ENCODE measurements at regions not wholly inside any gene's neighbourhood (a gene's known extent, or its start where the extent isn't known, plus 50 kb on each side); places are given as distances from the start of the nearest gene placed in this dataset.
A peak's percentile ranks its signal among the peaks of the same experiment; 100 is the strongest.
"Not testable (repeated sequence)": the region's sequence is repeated elsewhere in the genome, so short reads cannot be mapped to it uniquely, and the experiment has no call there.

DNA sequence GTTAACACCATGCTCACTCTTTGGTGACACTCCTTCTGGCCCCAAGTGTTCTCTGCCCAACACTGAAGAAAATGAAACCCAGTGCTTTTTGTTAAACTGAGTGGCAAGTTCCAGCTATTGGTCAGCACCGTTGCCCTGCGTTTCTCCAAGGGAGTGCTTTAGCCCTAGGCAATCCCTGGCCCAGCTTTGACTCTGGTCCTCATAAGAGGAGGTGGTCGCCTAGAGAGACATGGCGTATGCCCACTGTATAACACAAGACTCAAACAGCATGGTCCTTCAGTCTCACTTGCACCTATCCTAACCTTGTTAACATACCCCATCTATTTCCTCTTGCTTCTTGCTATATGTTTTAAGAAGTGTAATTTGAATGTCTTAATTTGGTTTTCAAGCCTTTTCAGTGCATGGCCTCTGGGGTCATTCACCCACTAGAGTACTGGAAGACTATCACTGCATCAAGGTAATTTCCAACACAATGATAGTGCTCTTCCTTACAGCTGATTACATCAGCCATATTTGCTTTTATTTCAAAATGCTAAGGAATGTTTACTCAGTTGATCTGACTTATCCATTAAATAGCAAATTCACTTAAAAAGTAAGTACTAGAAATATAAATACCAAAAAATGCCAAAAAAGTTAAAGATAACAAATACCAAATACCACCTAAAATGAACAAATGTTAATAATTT, 190.5 kb upstream of the SOX21 start:
- DNase-seq, result no peak

DNA sequence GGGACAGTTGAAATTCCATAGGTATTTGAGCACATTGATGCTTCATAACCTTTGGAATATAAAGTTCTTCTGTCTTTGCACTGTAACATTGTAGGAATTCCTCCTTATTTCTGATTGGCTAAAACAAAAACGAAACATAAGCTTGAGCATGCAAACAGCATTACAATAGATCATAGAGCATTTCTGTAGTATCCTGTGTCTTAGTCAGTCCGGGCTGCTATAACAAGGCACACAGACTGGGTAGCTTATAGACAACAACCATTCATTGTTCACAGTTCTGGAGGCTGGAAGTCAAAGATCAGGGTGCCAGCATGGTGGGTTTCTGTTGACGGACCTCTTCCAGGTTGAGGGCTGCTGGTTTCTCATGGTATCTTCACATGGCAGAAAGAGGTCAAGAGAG, 188.7 kb upstream of the SOX21 start:
- DNase-seq, result no peak

DNA sequence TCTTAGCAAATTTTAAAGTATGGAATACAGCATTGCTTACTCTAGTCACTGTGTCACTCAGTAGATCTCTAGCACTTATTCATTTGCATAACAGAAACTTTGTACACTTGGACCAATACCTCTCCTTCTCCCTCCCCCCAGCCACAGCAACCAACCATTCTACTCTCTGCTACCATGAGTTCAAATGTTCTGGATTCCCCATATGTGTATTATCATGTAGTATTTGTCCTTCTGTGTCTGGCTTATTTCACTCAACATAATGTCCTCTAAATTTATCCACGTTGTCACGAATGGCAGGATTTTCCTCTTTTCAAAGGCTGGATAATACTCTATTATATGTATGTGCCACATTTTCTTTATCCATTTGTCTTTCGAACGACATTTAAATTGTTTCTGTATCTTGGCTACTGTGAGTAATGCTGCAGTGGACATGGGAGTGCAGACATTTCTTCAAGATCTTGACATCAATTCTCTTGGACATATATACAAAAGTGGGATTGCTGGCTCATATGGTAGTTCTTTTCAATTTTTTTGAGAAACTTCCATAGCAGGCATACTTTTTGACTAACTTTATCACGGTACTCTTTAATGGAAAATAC, 184.5 kb upstream of the SOX21 start:
- DNase-seq, result no peak

DNA sequence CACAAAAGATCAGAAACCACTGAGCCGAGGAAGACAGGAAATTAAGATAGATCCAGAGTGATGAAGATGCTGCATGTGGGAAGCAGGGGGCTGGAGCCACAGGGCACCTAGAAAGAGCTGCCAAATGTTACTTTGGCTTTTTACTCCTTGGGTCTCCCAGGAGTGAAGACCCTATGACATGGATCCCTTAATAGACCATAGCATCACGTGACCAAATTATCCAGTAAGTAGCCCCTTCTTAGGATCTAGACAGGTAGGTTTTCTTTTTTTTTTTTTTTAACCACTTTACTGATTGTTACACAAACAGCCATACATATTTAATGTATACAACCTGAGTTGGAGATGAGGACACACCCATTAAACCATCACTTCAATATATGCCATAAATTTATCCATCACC, 183.9 kb upstream of the SOX21 start:
- DNase-seq, result no peak

DNA sequence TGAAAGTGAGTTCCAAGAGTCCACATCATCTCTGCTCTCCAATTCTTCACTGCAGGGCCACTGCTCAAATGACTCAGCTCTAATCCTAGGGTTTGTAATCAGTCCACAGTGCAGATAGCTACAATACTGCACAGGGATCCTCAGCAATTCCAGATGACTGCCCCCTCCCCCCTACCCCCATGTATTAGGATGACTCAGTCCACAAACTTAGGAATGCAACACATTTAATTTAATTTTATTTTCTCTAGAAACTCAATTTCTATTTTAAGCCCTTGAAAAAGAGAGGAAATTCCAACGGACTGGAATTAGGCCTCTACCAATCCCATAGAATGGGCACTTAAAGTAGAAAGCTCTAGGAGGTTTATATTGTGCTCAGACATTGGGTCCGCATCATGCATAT, 173.8 kb upstream of the SOX21 start:
- DNase-seq, result no peak

DNA sequence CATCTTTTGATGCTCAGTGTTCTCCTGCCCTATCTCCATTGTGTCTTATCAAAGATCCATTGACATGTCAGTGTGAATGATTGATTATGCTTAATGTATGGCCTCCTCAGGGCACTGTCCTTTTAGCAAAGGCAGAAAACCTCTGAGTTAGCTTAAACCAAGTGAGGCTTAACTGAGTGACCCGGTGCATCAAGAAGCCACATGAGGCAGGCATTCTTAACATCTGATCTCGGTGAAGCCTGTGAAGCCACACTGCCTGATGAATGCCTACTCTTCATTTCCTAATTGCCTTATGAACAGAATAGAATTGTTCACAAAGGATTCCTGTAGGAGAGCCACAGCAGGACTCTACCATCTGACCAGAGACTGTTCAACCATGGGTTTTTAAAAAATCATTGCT, 168.1 kb upstream of the SOX21 start:
- no peak for DNase-seq

DNA sequence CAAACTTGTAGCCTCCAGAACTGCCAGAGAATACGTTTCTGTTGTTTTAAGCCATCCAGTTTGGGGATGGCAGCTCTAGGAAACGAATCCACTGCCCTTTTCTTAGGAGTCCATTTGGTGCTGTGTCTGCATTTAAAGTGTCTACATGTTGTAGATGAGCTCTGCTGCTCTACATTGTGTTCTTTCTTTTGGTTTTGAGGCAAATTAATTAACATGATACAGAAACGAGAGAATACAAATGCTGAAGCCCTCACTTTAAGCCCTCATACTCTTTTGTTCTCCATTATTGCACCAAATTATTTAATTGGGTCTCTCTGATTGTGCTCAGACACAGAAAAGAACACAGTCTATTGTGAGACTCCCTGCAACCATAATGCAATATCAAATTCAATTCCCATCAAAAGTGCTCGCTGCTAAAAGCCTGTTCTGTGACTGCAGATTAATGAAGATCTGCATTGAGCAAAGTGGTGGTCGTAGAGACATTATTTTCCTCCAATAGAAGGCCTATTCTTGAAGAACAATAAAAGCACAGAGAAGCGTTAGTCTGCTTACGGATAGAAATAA, 166.3 kb upstream of the SOX21 start:
- DNase-seq, result no peak

DNA sequence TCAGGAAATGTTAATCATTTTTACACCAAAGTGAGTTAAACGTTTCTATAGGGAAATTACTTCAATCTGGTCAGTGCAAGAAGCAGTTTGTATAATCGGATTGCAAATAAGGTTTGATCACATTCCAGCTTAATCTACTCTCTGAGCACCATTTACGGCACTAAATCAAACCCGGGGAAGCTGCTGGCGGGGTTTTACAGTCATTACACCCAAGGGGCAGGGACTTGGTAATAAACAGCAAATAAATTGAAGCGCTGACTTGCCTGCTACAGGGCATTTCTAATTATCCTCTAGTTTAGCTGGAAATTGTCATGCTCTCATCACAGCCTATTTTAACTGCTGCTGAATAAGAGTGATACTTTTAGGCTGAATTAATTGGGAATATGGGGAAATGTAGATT, 152.1 kb upstream of the SOX21 start:
- no peak for DNase-seq

DNA sequence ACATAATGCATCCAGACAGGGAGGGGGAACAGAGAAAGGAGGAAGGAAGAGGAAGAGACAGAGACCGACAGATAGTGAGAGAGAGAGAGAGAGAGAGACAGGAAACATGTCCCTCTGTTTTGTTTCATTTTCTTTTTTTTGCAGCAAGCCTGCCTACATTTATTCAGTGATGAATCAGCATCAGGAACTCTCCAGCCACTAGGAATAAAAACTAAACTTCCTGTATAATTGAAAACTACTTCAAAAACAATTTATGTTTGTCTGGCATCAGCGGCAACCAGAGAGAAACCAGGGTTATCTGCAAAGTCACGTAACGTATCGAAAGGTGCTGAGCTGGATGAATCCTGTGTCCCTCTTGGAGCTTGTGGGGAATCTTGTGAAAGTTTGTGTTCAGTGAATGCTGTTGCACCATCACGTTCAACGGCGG, 148.6 kb upstream of the SOX21 start:
- DNase-seq, result no peak

DNA sequence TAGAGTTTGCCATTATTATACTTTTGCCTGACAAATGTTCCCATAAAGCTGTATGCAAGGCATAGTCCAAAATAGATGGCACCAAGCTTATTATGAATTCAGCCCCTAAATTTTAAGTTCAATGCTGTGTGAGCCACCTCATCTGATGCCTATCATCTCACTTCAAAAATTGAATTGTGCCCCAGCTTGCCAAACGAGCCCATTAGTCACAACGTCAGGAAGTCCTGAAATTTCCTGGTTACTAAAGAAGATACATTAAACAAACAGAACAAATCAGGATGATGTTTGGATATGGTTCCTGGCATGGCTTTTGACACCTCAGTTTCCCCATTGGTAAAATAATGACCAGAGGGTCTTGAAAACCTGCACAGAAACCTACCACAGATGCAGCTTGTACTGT, 147.5 kb upstream of the SOX21 start:
- DNase-seq, result no peak

DNA sequence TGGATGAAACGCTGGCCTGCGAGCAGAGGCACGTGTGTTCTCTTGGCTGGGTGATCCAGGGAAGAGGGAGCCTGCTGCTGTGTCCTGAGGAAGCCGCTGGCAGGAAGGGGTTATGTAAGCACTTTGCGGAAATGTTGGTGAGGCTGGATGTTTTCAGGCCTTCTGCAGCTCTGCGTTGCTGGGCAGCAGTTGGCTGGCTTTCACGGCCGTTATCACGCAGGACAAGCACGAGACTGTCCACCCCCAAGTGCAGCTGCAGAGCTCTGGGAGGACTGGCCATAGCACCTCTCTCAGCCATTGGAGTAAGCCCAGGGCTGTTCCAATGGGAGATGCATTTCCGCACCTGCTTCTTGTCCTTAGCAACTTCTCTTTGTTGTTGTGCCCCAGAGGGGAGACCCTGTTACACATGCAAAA, 146.9 kb upstream of the SOX21 start:
- peak; percentile 27 to 32 for DNase-seq

DNA sequence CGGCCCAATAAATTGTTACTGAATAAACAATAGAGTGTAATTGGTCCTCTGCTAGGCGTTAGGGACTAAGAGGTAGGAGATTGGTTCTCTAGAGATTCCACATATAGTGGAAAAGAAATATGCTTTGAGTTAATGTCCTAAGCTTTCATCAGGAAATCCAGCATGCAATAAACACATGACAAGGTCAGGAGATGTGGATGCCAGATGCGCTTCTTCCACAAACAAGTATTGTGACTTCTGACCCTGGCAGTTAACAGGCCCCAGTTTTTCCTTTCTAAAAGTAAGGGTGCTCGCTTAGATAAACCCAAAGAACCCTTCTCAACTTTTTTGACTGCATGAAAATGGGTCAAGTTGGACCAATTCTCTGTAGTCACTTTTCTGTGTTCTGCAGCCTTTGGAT, 146.5 kb upstream of the SOX21 start:
- no peak for DNase-seq

DNA sequence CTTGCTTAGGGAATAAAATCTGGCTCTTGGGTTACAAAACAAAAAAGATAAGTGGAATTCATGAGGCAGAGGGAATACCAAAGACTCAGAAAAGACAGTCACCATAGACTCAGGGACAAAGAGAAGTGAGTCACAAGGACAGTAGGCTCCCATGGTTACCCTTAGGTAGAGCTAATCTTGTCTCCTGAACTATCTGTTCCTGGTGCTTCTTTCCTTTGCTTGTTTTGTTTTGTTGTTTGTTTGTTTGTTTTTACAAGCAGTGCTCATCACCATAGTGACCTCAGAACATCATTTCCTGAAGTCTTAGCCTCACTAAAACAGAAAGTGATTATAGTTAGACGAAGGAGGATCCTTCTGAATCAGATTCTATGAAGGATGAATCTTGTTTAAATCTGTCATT, 142.3 kb upstream of the SOX21 start:
- DNase-seq, result no peak

DNA sequence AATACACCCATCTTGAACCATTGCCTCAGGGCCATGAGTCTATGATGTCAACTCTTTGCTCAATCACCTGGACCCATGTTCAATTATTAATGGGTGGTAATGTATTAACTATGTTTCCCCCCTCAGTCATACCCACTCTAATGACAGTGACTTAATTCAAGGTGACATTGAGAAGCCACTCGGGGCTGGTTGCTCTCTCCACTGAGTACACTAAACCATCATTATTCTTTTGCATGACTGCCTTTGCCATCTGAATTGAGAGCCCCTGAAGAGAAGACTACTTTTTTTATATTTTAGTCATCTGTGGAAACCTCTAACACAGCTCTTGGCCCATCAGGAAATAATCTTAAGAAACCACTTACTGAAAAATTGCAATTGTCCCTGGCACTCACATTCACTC, 139.2 kb upstream of the SOX21 start:
- DNase-seq, result no peak

DNA sequence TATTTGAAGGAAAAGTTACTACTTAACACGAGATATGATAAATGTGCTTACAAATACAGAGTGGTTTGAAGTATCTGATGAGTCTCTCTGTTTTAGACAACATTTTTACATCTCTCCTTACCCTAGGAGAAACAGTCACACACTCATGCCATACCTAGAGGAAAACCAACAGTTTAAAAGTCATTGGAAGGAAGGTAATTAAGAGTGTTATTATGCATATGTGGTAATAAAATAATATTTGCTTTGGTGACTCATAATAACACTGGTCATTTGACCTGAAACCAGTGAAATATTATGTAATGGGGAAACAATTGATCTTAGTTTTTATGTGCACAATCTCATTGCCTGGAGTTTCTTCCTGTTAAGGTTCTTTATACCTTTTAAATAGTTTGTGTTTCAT, 136.9 kb upstream of the SOX21 start:
- DNase-seq, result no peak

DNA sequence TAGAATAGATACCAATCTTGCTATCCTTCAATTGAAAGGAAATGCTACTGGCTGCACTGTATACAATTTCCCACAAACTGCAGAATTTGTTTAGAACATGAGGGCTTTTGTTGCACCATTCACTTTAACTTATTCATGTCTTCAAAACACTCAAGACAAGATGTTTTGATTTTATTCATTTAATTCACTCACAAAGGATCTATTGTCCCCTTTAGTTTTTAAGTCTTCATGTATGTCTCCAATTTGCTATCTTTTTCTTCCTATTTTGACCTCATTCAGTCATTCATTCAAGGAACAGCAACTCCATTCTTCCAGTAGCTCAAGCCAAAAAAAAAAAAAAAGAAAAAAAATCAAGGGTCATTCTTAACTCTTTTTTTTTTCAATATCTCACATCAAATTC, 130.6 kb upstream of the SOX21 start:
- DNase-seq, result no peak

DNA sequence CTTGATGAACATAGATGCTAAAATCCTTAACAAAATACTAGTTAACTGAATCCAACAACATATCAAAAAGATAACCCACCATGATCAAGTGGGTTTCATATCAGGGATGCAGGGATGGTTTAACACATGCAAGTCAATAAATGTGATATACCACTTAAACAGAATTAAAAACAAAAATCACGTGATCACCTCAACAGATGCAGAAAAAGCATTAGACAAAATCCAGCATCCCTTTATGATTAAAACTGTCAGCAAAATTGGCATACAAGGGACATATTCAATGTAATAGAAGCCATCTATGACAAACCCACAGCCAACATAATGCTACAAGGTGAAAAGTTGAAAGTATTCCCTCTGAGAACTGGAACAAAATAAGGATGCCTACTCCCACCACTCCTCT, 124.7 kb upstream of the SOX21 start:
- DNase-seq, result not testable (repeated sequence)

DNA sequence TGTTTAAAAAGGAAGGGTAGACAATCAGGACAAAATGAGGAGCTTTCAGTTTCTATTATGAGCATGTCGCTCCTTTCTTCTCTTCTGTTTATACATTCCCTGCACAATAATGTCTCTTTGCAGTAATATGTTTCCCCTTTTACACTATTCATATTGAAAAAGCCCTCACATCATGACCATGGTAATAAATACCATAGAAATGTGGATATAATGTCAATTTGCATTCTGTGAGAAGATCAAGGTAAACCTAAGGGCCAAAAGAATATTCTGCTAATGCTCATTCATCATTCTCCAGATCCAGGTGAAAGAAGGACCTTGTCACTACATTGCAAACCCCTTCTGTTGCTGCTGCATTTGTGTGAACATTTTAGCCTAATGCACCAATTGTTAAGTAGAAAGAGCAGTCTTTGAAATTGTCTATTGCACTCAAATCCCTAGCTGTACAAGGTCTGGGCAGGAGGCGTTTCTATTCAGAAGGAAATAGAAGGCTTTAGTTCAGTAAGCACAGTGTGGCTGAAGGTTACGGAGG, 117.6 kb upstream of the SOX21 start:
- no peak for DNase-seq

DNA sequence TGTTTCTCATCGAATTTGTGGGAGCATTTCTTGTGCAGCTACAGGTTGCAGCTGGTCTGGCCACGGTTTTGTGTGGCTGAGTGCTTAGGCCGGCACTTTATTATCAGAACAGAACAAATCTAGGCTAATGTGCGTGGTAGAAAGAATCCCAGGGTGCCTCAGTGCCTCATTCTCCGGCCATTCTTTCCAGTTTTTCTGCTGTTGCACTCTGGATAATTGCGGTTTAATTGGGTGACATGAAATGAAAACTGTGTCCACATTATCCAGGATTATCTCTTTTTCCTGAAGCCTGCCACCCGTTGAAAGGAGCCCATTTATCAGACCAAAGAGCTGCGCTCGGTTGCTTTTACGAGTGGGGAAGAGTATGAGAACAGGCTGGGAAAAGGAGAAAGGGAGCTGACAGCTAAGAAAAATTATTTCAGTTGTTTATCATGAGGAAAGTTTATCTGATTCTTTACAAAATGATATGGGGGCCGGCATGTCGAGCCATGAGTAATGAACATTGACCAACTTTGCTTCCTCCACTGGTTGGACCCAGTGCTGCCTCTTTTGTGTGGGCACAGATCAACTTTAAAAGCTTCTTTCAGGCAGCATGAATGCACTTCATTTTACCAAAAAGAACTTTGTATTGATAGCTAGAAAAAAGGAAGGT, 117.0 kb upstream of the SOX21 start:
- no peak for DNase-seq

DNA sequence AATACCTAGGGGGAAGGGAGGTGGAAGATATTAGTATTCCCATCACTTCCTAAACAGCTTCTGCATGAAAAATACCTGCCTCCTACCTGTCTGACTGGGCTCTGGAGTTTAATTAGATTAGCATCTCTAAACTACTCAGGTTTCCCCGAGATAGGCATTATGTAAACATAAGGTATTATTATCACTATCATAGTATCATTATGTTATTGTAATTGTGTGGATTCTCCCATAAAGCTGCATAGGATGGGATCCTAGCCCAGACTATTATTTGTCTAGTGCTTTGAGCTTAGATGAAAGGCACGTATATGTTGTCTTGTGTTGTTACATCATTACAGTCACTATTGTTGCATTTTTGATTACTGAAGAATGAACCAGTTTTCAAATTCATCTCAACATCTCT, 115.2 kb upstream of the SOX21 start:
- DNase-seq, result no peak

DNA sequence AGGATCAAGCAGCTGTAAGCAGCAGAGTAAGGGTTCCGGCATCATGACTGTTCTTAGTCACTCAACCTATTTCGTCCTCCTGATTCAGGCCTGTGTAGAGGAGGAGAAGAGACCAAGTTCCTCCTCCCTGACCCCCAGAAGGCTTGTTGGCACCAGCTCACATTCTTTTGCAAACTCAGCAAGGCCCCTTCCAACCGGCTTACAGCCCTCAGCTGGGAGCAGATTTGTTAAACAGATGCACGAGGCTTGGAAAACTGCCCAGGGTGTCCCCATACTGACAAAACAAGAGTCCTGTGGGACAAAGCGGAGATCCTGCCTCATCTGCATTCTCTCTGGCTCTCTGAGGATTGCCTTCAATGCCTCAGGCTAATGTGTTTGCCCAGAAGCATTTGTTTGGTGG, 113.2 kb upstream of the SOX21 start:
- peak; percentile 44 to 66 for DNase-seq

DNA sequence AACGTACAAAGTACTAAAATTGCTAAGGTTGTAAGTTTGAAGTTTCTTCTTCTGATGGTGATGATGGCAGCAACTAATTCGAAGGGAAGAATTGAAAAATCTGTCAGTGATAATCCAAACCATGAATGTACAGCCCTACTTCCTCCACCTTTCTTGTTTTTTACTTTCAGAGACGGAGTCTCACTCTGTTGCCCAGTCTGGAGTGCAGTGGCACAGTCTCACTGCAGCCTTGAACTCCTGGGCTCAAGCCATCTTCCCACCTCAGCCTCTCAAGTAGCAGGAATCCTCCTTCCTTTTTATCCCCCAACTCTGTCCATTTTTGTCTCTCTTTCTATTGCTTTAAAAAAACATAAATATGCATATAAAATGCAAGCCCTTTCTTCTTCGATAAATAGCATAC, 112.3 kb upstream of the SOX21 start:
- DNase-seq, result no peak

DNA sequence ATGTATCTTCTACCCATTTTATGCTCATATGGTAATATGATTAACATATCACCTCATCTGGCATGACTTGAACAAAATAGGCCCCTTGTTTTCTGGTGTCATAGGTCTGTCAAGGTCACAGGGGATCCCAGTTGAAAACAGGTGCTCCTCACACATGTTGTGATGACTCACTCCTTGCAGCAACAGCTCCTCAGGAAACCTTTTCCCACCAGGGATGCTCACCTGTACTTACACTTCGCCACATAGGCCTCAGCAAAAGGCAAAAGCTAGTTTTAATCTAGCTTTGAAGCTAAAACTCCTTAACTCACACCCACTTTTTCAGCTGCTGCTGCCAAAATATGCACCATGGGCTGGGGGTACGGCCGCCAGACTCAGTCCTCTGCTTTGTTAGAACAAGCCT, 110.0 kb upstream of the SOX21 start:
- DNase-seq, result no peak

DNA sequence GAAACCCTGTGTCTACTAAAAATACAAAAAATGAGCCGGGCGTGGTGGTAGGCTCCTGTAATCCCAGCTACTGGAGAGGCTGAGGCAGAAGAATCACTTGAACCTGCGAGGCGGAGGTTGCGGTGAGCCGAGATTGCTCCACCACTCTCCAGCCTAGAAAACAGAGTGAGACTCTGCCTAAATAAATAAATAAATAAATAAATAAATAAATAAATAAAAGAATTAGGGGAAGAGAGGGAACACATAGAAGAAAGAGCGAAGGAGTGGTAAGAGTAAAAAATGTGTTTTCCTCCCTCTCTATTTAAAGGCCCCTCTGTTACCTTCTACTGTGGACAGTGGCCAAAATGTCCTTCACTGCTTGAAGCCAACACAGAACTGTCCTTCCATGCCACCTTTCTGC, 103.9 kb upstream of the SOX21 start:
- DNase-seq, result no peak
